AG09309 (cell line): ENCODE measurements at regions not wholly inside any gene's neighbourhood (a gene's known extent, or its start where the extent isn't known, plus 50 kb on each side); places are given as distances from the start of the nearest gene placed in this dataset.

Experiments
- DNase-seq: peaks from one replicate; pipeline ENCODE4 v3.0.0-alpha.2; 2010; ENCODE audit warnings: low read depth
- H3K4me3 ChIP-seq: 2 replicates; pipeline ENCODE4 v1.5.1; 2011; ENCODE audit warnings: mild to moderate bottlenecking, low read depth, low read length, moderate library complexity; ENCODE audit not compliant: control insufficient read depth
- TF ChIP-seq, protein P1 (sequence below): IDR thresholded peaks from 2 replicates; pipeline ENCODE4 v1.5.1; 2011; ENCODE audit warnings: mild to moderate bottlenecking, low read depth, low read length, inconsistent platforms; ENCODE audit not compliant: insufficient read depth, control insufficient read depth; ENCODE audit errors: missing control alignments

DNA sequence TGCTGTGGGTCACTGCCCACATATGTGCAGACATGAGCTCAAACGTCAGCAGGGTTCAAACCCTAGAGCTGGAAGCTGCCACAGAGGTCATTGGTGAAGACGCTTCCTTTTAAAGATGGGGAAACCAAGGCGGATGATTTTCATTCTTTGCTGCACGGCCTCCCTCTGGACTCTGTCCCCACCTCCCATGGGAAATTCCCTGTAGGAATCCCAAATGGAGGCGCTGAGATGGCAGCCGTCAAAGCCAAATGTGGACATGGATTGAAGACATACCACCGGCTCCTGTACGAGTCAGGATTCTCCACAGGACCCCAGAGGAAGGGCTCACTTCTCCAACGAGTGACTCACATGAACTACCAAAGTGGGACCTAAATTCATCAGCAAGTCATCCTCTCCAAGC is 286.4 kb downstream of the CRLF2 start:
- H3K4me3 ChIP-seq = no peak overlapping the region
- no peak for DNase-seq
- TF ChIP-seq, protein P1, sequence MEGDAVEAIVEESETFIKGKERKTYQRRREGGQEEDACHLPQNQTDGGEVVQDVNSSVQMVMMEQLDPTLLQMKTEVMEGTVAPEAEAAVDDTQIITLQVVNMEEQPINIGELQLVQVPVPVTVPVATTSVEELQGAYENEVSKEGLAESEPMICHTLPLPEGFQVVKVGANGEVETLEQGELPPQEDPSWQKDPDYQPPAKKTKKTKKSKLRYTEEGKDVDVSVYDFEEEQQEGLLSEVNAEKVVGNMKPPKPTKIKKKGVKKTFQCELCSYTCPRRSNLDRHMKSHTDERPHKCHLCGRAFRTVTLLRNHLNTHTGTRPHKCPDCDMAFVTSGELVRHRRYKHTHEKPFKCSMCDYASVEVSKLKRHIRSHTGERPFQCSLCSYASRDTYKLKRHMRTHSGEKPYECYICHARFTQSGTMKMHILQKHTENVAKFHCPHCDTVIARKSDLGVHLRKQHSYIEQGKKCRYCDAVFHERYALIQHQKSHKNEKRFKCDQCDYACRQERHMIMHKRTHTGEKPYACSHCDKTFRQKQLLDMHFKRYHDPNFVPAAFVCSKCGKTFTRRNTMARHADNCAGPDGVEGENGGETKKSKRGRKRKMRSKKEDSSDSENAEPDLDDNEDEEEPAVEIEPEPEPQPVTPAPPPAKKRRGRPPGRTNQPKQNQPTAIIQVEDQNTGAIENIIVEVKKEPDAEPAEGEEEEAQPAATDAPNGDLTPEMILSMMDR = no peak

DNA sequence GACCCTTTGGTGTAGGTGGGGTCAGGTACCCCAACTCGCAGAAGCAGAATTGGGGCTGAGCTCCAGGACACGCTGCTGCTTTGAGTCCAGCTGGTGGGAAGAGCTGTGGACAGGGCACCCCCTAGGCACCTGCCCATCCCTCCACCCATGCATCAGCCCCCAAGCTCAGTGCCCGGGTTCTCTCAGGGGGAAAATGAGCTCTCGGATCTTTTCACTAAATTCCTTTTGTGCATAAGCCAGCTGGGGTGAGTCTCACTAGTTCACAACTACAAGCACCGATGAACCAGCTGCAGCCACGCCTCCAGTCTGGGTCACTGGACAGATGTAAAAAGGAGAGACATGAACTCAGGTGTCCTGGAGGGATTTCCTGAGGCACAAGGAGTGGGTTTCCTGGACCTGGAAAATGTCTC is 286.8 kb downstream of the CRLF2 start:
- TF ChIP-seq, protein P1 = no peak
- DNase-seq = no peak
- H3K4me3 ChIP-seq = no peak overlapping the region

DNA sequence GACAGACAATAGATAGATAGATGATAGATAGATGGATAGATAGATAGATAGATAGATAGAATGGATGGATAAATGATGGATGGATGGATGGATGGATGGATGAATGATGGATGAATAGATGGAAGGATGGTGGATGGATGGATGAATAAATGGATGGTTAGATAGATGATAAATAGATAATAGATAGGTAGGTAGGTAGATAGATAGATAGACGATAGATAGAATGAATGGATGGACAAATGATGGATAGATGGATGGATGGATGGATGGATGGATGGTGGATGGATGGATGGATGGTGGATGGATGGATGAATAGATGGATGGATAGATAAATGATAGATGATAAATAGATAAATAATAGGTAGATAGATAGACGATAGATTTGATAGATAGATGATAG is 287.4 kb downstream of the CRLF2 start:
- TF ChIP-seq, protein P1 = no peak
- no peak for DNase-seq

DNA sequence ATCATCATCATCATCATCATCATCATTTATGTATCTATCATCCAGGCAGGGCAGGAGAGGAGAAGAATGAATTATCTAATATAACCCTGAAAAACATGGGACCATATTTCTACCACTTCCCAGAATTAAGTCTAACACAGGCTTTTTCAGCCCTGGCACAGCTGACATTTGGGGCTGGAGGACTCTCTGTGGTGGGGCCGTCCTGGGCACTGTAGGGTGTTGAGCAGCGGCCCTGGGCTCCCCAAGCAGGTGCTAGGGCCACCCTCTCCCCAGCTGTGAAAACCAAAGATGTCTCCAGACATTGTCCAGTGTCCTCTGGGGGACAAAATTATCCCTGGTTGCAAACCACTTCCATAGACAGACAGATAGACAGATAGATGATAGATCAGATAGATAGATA is 288.4 kb downstream of the CRLF2 start:
- DNase-seq = no peak
- no peak overlapping the region for H3K4me3 ChIP-seq
- TF ChIP-seq, protein P1 = no peak

More for the DNA sequence above, 287.4 kb downstream of the CRLF2 start:
- H3K4me3 ChIP-seq = no peak overlapping the region

DNA sequence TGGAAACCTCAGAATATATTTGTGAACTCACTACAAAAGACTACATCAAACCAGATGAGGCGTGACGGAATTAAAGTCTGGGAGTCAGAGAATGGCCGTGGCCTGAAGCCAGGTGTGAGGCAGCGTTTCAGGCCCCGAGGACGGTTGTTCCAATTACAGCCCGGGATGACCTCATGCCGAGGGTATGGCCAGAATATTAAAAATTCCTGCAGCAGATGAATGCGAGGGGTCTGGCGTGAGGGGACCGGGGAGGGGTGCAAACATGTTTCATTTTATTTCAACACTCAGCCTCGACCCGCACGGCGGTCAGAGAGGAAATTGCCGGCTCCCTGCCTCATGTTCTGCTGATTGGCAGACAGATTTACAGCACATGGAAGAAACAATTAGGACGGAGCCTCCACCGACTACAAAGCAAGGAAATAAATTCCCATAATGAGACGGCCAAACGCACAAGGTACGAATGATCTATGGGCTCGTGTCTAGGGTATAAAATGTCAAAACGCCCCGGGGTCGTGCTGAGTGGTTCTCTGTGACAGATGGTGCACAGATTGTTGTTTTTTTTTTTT is 289.7 kb downstream of the SHOX start:
- no peak for DNase-seq
- no peak overlapping the region for H3K4me3 ChIP-seq
- TF ChIP-seq, protein P1 = no peak

DNA sequence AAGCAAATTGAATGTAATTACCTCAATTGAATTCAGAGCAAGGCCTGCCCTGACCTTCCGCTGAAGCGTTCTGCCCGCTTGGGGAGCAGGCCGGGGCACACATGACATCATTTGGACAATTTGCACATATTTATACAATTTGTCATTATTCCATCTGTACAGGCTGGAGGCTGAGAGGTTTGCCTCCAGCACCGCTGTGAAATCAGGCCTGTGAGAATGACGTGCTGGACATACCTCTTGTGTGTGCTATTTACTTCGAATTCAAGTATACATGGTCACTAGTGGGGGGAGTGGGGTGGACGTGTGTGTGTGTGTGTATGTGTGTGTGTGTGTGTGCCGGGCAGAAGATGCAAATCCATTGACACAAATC is 285.6 kb downstream of the SHOX start:
- H3K4me3 ChIP-seq = no peak overlapping the region
- no peak for DNase-seq
- TF ChIP-seq, protein P1 = no peak
